ENCODE measurements at regions not wholly inside any gene's neighbourhood (a gene's known extent, or its start where the extent isn't known, plus 50 kb on each side); places are given as distances from the start of the nearest gene placed in this dataset.
"Not testable (repeated sequence)": the region's sequence is repeated elsewhere in the genome, so short reads cannot be mapped to it uniquely, and the experiment has no call there.

DNA sequence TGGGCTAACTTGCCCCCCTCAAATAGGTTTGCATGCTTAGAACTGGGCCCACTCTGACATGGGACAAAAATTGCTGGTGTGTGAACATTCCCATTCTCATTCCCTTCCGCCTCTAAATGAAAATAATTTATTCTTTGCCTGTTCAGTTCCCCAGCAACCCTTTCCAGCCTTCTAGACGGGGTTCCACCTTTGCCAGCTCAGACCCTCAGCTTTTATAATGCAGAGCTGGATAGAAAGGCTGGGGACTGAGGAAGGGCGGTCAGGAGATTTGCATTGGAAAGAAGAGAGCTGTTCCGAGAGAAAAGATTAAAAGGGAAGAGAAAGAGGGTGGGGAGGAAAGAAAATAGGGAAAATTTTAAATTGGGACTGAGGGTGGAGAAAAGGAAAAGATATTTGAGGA, 151.1 kb upstream of the WSCD1 start:
- Histone ChIP-seq H2AFZ (ENCODE audit: low read depth, low read length) (no peak overlapping the region), H3K36me3 (replicated peaks; ENCODE audit: low read depth, low read length) (no peaks in the 10 kb centered on the region), H3K4me2 (ENCODE audit: low read length) (no peak overlapping the region), H3K9me3 (ENCODE audit: insufficient read depth, low read length) (no peaks in the 10 kb centered on the region), H3K27me3 (ENCODE audit: low read depth, low read length) (no peaks in the 10 kb centered on the region), H3K9ac (ENCODE audit: low read length) (no peak overlapping the region), H4K20me1 (ENCODE audit: insufficient read depth, low read length) (no peaks in the 10 kb centered on the region), H3K4me3 (ENCODE audit: low read length) (no peak overlapping the region), H3K79me2 (ENCODE audit: low read length) (no peaks in the 10 kb centered on the region), H3K27ac (ENCODE audit: low read length) (no peak overlapping the region), H3K4me1 (ENCODE audit: low read length) (no peaks in the 10 kb centered on the region)
- TF ChIP-seq EZH2phosphoT487 (IDR thresholded peaks at IDR 0.05; ENCODE audit: low read depth) (no peak), CTCF (IDR thresholded peaks at IDR 0.05; ENCODE audit: low read depth, low read length) (no peak)

GRCh38 chr17:5921512-5922282, 148.5 kb upstream of the WSCD1 start:
- no peak for TF ChIP-seq EZH2phosphoT487 (IDR thresholded peaks at IDR 0.05; ENCODE audit: low read depth)
- TF ChIP-seq CTCF (IDR thresholded peaks at IDR 0.05; ENCODE audit: low read depth, low read length) = no peak
- no peaks in the 10 kb centered on the region for H3K36me3 ChIP-seq (replicated peaks; ENCODE audit: low read depth, low read length)
- H3K27ac ChIP-seq (ENCODE audit: low read length) = no peak overlapping the region
- no peaks in the 10 kb centered on the region for H3K9me3 ChIP-seq (ENCODE audit: insufficient read depth, low read length)
- H3K27me3 ChIP-seq (ENCODE audit: low read depth, low read length) = no peaks in the 10 kb centered on the region
- no peak overlapping the region for H2AFZ ChIP-seq (ENCODE audit: low read depth, low read length)
- H3K79me2 ChIP-seq (ENCODE audit: low read length) = no peaks in the 10 kb centered on the region
- no peak overlapping the region for H3K4me3 ChIP-seq (ENCODE audit: low read length)
- H3K4me1 ChIP-seq (ENCODE audit: low read length) = no peaks in the 10 kb centered on the region
- no peak overlapping the region for H3K4me2 ChIP-seq (ENCODE audit: low read length)
- H4K20me1 ChIP-seq (ENCODE audit: insufficient read depth, low read length) = no peaks in the 10 kb centered on the region
- no peak overlapping the region for H3K9ac ChIP-seq (ENCODE audit: low read length)

DNA sequence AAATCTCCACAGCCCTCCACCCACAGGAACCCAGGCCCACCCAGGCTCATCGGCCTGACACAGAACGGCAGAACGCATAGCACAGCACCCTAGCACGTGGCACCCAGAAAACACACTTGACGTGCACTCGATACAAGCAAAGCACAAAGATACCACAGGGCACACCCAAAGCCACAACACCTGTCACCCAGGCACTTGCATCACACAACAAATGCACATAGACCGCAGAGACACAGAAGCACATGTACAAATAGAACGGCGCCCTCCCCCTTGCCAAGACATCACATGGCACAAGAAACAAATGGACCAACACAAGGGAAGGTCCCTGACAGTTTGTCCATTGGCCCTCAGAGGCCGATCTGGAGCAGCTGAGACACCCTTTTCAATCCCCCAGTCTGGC, 147.7 kb upstream of the WSCD1 start:
- H3K27ac ChIP-seq (ENCODE audit: low read length) = no peak overlapping the region
- no peaks in the 10 kb centered on the region for H4K20me1 ChIP-seq (ENCODE audit: insufficient read depth, low read length)

GRCh38 chr17:5929721-5930120, 140.5 kb upstream of the WSCD1 start:
- Histone ChIP-seq H2AFZ (ENCODE audit: low read depth, low read length) (no peak overlapping the region), H3K4me2 (ENCODE audit: low read length) (no peak overlapping the region), H3K79me2 (ENCODE audit: low read length) (no peaks in the 10 kb centered on the region), H3K4me1 (ENCODE audit: low read length) (no peaks in the 10 kb centered on the region), H4K20me1 (ENCODE audit: insufficient read depth, low read length) (no peaks in the 10 kb centered on the region), H3K36me3 (replicated peaks; ENCODE audit: low read depth, low read length) (no peaks in the 10 kb centered on the region), H3K9me3 (ENCODE audit: insufficient read depth, low read length) (no peaks in the 10 kb centered on the region), H3K27me3 (ENCODE audit: low read depth, low read length) (no peaks in the 10 kb centered on the region), H3K9ac (ENCODE audit: low read length) (no peak overlapping the region), H3K4me3 (ENCODE audit: low read length) (no peak overlapping the region), H3K27ac (ENCODE audit: low read length) (no peak overlapping the region)
- TF ChIP-seq EZH2phosphoT487 (IDR thresholded peaks at IDR 0.05; ENCODE audit: low read depth) (no peak), CTCF (IDR thresholded peaks at IDR 0.05; ENCODE audit: low read depth, low read length) (no peak)

More for the DNA sequence above, 147.7 kb upstream of the WSCD1 start:
- Histone ChIP-seq H2AFZ (ENCODE audit: low read depth, low read length) (no peak overlapping the region), H3K9me3 (ENCODE audit: insufficient read depth, low read length) (no peaks in the 10 kb centered on the region), H3K4me3 (ENCODE audit: low read length) (no peak overlapping the region), H3K4me1 (ENCODE audit: low read length) (no peaks in the 10 kb centered on the region), H3K27me3 (ENCODE audit: low read depth, low read length) (no peaks in the 10 kb centered on the region), H3K79me2 (ENCODE audit: low read length) (no peaks in the 10 kb centered on the region), H3K4me2 (ENCODE audit: low read length) (no peak overlapping the region), H3K9ac (ENCODE audit: low read length) (no peak overlapping the region), H3K36me3 (replicated peaks; ENCODE audit: low read depth, low read length) (no peaks in the 10 kb centered on the region)
- TF ChIP-seq CTCF (IDR thresholded peaks at IDR 0.05; ENCODE audit: low read depth, low read length) (no peak), EZH2phosphoT487 (IDR thresholded peaks at IDR 0.05; ENCODE audit: low read depth) (no peak)

GRCh38 chr17:5930555-5930954, 139.6 kb upstream of the WSCD1 start:
- H2AFZ ChIP-seq (ENCODE audit: low read depth, low read length); H3K9ac ChIP-seq (ENCODE audit: low read length); H3K27ac ChIP-seq (ENCODE audit: low read length); H3K4me2 ChIP-seq (ENCODE audit: low read length); H3K79me2 ChIP-seq (ENCODE audit: low read length); H3K4me3 ChIP-seq (ENCODE audit: low read length); H3K9me3 ChIP-seq (ENCODE audit: insufficient read depth, low read length); H3K36me3 ChIP-seq (replicated peaks; ENCODE audit: low read depth, low read length); H4K20me1 ChIP-seq (ENCODE audit: insufficient read depth, low read length); H3K27me3 ChIP-seq (ENCODE audit: low read depth, low read length); H3K4me1 ChIP-seq (ENCODE audit: low read length): not testable (repeated sequence)
